Neural cell (in vitro differentiated cells): ENCODE measurements at regions not wholly inside any gene's neighbourhood (a gene's known extent, or its start where the extent isn't known, plus 50 kb on each side); places are given as distances from the start of the nearest gene placed in this dataset.

Experiments
- CTCF ChIP-seq: fragments of 450-650 bp; IDR thresholded peaks from 2 replicates; pipeline ENCODE4 v1.5.1; 2014; ENCODE audit warnings: antibody characterized with exemption, mild to moderate bottlenecking, moderate library complexity; ENCODE audit not compliant: poor library complexity, severe bottlenecking
- EZH2 ChIP-seq: fragments of 200-600, 300-800 bp; shearing (Covaris generic), sonication (generic); IDR thresholded peaks from 2 replicates; pipeline ENCODE4 v1.6.1; 2014; ENCODE audit warnings: antibody characterized with exemption, low read length, borderline replicate concordance, mild to moderate bottlenecking; ENCODE audit not compliant: insufficient read depth, poor library complexity, severe bottlenecking
- REST ChIP-seq: IDR thresholded peaks from 2 replicates; pipeline ENCODE4 v1.6.1; 2012; ENCODE audit warnings: borderline replicate concordance
- TAF1 ChIP-seq: IDR thresholded peaks from 2 replicates; pipeline ENCODE4 v1.6.1; 2012; ENCODE audit warnings: low read depth

- TF ChIP-seq CTCF = no peak
- TF ChIP-seq TAF1 = no peak
- no peak for TF ChIP-seq EZH2
- TF ChIP-seq REST = no peak
These were observed 906.9 kb upstream of the TMEFF2 start for GRCh38 chr2:193101591-193101990.
